CD14-positive monocyte (primary cell): ENCODE measurements at regions not wholly inside any gene's neighbourhood (a gene's known extent, or its start where the extent isn't known, plus 50 kb on each side); places are given as distances from the start of the nearest gene placed in this dataset.

Experiments
- DNase-seq, 3 donors: peaks; one replicate each; pipeline ENCODE4 v3.0.0-alpha.2; 2011 to 2022
- H2AFZ ChIP-seq: 2 replicates; pipeline ENCODE4 v1.6.0; 2012; ENCODE audit warnings: mild to moderate bottlenecking, low read depth, low read length, inconsistent platforms; ENCODE audit not compliant: insufficient read depth, poor library complexity, severe bottlenecking
- H3K27ac ChIP-seq, 2 donors: 1 replicate in 1 of 2; 2 replicates in 1 of 2; pipeline ENCODE4 v1.5.1; 2012 to 2013; ENCODE audit warnings: low read length in 2 of 2, control low read depth in 1 of 2, inconsistent platforms in 1 of 2, low read depth in 1 of 2, mild to moderate bottlenecking in 1 of 2
- H3K27me3 ChIP-seq, 2 donors: one replicate each; pipeline versions ENCODE4 v1.6.0 to v1.6.1; 2011 to 2013; ENCODE audit warnings: low read length in 2 of 2; ENCODE audit not compliant: control insufficient read depth in 2 of 2, insufficient read depth in 2 of 2
- H3K36me3 ChIP-seq, 2 donors: replicated peaks in 1 of 2; 1 replicate in 1 of 2; 2 replicates in 1 of 2; pipeline versions ENCODE4 v1.5.1 to v1.6.1; 2012 to 2013; ENCODE audit warnings: low read length in 2 of 2, control low read depth in 1 of 2, inconsistent platforms in 1 of 2, mild to moderate bottlenecking in 1 of 2; ENCODE audit not compliant: insufficient read depth in 2 of 2, control insufficient read depth in 1 of 2
- H3K4me1 ChIP-seq, 2 donors: 1 replicate in 1 of 2; 2 replicates in 1 of 2; pipeline versions ENCODE4 v1.5.1 to v1.6.1; 2012 to 2013; ENCODE audit warnings: low read length in 2 of 2, control low read depth in 1 of 2, inconsistent platforms in 1 of 2, mild to moderate bottlenecking in 1 of 2, moderate library complexity in 1 of 2; ENCODE audit not compliant: insufficient read depth in 2 of 2, control insufficient read depth in 1 of 2
- H3K4me2 ChIP-seq: replicated peaks from 2 replicates; pipeline ENCODE3; 2012; ENCODE audit warnings: low read length, moderate library complexity, mild to moderate bottlenecking; ENCODE audit not compliant: poor library complexity, severe bottlenecking; ENCODE audit errors: extremely low read depth
- H3K4me3 ChIP-seq, 3 experiments: fragments of 200-600 bp in 1 of 3; sonication (generic) in 1 of 3; replicated peaks in 1 of 3; 1 replicate in 2 of 3; 2 replicates in 1 of 3; pipeline ENCODE4 v1.5.1; 2011 to 2013; ENCODE audit warnings: low read length in 3 of 3, mild to moderate bottlenecking in 3 of 3, control low read depth in 2 of 3, low read depth in 2 of 3, inconsistent platforms in 1 of 3, moderate library complexity in 1 of 3
- H3K79me2 ChIP-seq: 2 replicates; pipeline ENCODE4 v1.6.0; 2012; ENCODE audit warnings: mild to moderate bottlenecking, control low read depth, inconsistent platforms, low read length, moderate library complexity; ENCODE audit not compliant: insufficient read depth
- H3K9ac ChIP-seq: 2 replicates; pipeline ENCODE4 v1.6.0; 2017; ENCODE audit warnings: low read length, mild to moderate bottlenecking; ENCODE audit not compliant: insufficient read depth, poor library complexity, severe bottlenecking
- H3K9me3 ChIP-seq, 2 donors: replicated peaks in 1 of 2; 1 replicate in 1 of 2; 2 replicates in 1 of 2; pipeline versions ENCODE4 v1.5.1 to v1.6.1; 2012 to 2013; ENCODE audit warnings: low read length in 2 of 2, control low read depth in 1 of 2; ENCODE audit not compliant: control insufficient read depth in 1 of 2, insufficient read depth in 1 of 2
- H4K20me1 ChIP-seq: 2 replicates; pipeline ENCODE4 v1.6.0; 2012; ENCODE audit warnings: mild to moderate bottlenecking, low read length, control low read depth, moderate library complexity; ENCODE audit not compliant: insufficient read depth
- H3K27ac Mint-ChIP-seq, 7 donors: one replicate each; pipeline ENCODE4 v1.8.0; 2020; ENCODE audit warnings: mild to moderate bottlenecking in 7 of 7, mixed read lengths in 7 of 7, moderate library complexity in 6 of 7, inconsistent platforms in 2 of 7
- H3K27me3 Mint-ChIP-seq, 3 donors: one replicate each; pipeline ENCODE4 v1.8.0; 2021 to 2022; ENCODE audit warnings: low read depth in 3 of 3, mild to moderate bottlenecking in 3 of 3, mixed read lengths in 3 of 3, moderate library complexity in 3 of 3, inconsistent platforms in 1 of 3
- H3K36me3 Mint-ChIP-seq, 2 donors: one replicate each; pipeline ENCODE4 v1.8.0; 2020; ENCODE audit warnings: mixed read lengths in 2 of 2, inconsistent platforms in 1 of 2, mild to moderate bottlenecking in 1 of 2
- H3K4me1 Mint-ChIP-seq: one replicate; pipeline ENCODE4 v1.8.0; 2020; ENCODE audit warnings: mild to moderate bottlenecking, mixed read lengths
- H3K4me3 Mint-ChIP-seq, 2 donors: one replicate each; pipeline ENCODE4 v1.8.0; 2020; ENCODE audit warnings: mild to moderate bottlenecking in 2 of 2, mixed read lengths in 2 of 2, moderate library complexity in 1 of 2
- H3K9me3 Mint-ChIP-seq, 7 donors: one replicate each; pipeline ENCODE4 v1.8.0; 2020 to 2022; ENCODE audit warnings: mixed read lengths in 7 of 7, mild to moderate bottlenecking in 6 of 7, moderate library complexity in 6 of 7, inconsistent platforms in 2 of 7
- WGBS: methylation state at CpG from one replicate; pipeline ENCODE4 v1.1.5; 2013; ENCODE audit warnings: missing lambda C conversion rate; ENCODE audit not compliant: insufficient coverage; 5-methylcytosine and 5-hydroxymethylcytosine counted together
- intact Hi-C, 2 donors: fragments of 100-400 bp; cut with micrococcal nuclease; formaldehyde crosslinking; loops; one replicate each; pipeline versions ENCODE4 v1.15.0 to v1.15.1; 2023
- TF ChIP-seq, protein P1 (sequence below): fragments of 200-600 bp; IDR thresholded peaks from one replicate; pipeline ENCODE4 v1.8.0; 2022; ENCODE audit warnings: antibody characterized with exemption, mild to moderate bottlenecking

DNA sequence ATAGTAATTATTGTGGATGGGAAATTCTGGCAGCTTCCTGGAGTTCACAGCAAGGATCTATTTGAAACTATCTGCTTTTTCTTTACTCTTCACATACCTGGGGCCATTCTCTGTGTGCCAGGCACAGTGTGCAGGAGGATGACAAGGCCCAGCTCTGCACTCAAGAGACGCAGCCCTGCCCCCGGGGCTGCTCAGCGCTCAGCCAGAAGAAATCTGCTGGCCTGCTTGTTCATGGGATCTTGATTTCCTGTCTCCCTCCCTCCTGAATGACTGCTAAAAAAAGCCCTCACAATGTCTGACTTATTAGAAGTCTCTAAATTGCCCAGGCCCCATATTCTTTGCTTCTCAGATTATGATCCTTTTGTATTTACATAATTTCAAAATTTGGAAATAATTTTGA, 210.9 kb downstream of the DCDC2C start:
- TF ChIP-seq, protein P1, sequence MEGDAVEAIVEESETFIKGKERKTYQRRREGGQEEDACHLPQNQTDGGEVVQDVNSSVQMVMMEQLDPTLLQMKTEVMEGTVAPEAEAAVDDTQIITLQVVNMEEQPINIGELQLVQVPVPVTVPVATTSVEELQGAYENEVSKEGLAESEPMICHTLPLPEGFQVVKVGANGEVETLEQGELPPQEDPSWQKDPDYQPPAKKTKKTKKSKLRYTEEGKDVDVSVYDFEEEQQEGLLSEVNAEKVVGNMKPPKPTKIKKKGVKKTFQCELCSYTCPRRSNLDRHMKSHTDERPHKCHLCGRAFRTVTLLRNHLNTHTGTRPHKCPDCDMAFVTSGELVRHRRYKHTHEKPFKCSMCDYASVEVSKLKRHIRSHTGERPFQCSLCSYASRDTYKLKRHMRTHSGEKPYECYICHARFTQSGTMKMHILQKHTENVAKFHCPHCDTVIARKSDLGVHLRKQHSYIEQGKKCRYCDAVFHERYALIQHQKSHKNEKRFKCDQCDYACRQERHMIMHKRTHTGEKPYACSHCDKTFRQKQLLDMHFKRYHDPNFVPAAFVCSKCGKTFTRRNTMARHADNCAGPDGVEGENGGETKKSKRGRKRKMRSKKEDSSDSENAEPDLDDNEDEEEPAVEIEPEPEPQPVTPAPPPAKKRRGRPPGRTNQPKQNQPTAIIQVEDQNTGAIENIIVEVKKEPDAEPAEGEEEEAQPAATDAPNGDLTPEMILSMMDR, result no peak
- H3K4me1 Mint-ChIP-seq, result no peaks in the 10 kb centered on the region
- Histone ChIP-seq H3K79me2 (no peaks in the 10 kb centered on the region), H3K9ac (no peak overlapping the region), H3K36me3 (no peaks in the 10 kb centered on the region), H4K20me1 (no peaks in the 10 kb centered on the region), H3K27me3 (no peaks in the 10 kb centered on the region), H3K4me2 (no peak overlapping the region), H3K9me3 (peaks cover 5 to 10% of the 10 kb centered on the region in 2 donors), H3K4me3 (no peak overlapping the region), H3K4me1 (no peaks in the 10 kb centered on the region), H3K27ac (no peak overlapping the region), H2AFZ (no peak overlapping the region)
- peaks cover 0 to 4% (median 2%) of the 10 kb centered on the region in 3 donors for H3K27me3 Mint-ChIP-seq
- WGBS, result 53% methylated on average over 3 of the region's 3 CpGs
- intact Hi-C loops, result no loop called here
- H3K36me3 Mint-ChIP-seq, result no peaks in the 10 kb centered on the region
- no peak for DNase-seq
- H3K4me3 Mint-ChIP-seq, result no peak overlapping the region
- peaks cover 3 to 12% (median 6%) of the 10 kb centered on the region in 7 donors for H3K9me3 Mint-ChIP-seq
- H3K27ac Mint-ChIP-seq, result no peak overlapping the region

GRCh38 chr2:3927031-3927430, 223.7 kb downstream of the DCDC2C start:
- no peaks in the 10 kb centered on the region for H3K79me2 ChIP-seq
- TF ChIP-seq, protein P1, result no peak
- intact Hi-C loops, result no loop called here
- no peaks in the 10 kb centered on the region for H3K36me3 ChIP-seq
- no peaks in the 10 kb centered on the region for H3K9me3 ChIP-seq
- no peaks in the 10 kb centered on the region for H3K27me3 ChIP-seq
- Mint-ChIP-seq H3K27ac (no peak overlapping the region), H3K4me1 (no peaks in the 10 kb centered on the region), H3K36me3 (no peaks in the 10 kb centered on the region), H3K9me3 (peaks cover 0 to 3% (median 0%) of the 10 kb centered on the region in 7 donors), H3K27me3 (peaks cover 0 to 4% (median 2%) of the 10 kb centered on the region in 3 donors), H3K4me3 (no peak overlapping the region)
- H3K4me2 ChIP-seq, result no peak overlapping the region
- H4K20me1 ChIP-seq, result no peaks in the 10 kb centered on the region
- no peak overlapping the region for H3K4me3 ChIP-seq
- DNase-seq, result no peak
- 83% methylated on average over 3 of the region's 5 CpGs for WGBS
- H3K4me1 ChIP-seq, result no peaks in the 10 kb centered on the region
- no peak overlapping the region for H3K9ac ChIP-seq
- no peak overlapping the region for H3K27ac ChIP-seq
- no peak overlapping the region for H2AFZ ChIP-seq
